Neural crest cell (in vitro differentiated cells): ENCODE measurements at regions not wholly inside any gene's neighbourhood (a gene's known extent, or its start where the extent isn't known, plus 50 kb on each side); places are given as distances from the start of the nearest gene placed in this dataset.
"Not testable (repeated sequence)": the region's sequence is repeated elsewhere in the genome, so short reads cannot be mapped to it uniquely, and the experiment has no call there.

ENCODE experiments used
- DNase-seq: peaks from one replicate; pipeline ENCODE4 v3.0.0; 2021; ENCODE audit warnings: low read depth, mixed read lengths, low spot score
- H3K27ac Mint-ChIP-seq: one replicate; pipeline ENCODE4 v1.8.0; 2021; ENCODE audit warnings: mild to moderate bottlenecking, mixed read lengths; ENCODE audit not compliant: unreplicated experiment
- H3K27me3 Mint-ChIP-seq: 2 replicates; pipeline ENCODE4 v1.8.0; 2021; ENCODE audit warnings: low read depth, mild to moderate bottlenecking, mixed read lengths
- H3K36me3 Mint-ChIP-seq: 2 replicates; pipeline ENCODE4 v1.8.0; 2021; ENCODE audit warnings: low read depth, mild to moderate bottlenecking, mixed read lengths
- H3K4me1 Mint-ChIP-seq: 2 replicates; pipeline ENCODE4 v1.8.0; 2021; ENCODE audit warnings: mixed read lengths
- H3K4me3 Mint-ChIP-seq: one replicate; pipeline ENCODE4 v1.8.0; 2021; ENCODE audit warnings: mild to moderate bottlenecking, mixed read lengths
- H3K9me3 Mint-ChIP-seq: 2 replicates; pipeline ENCODE4 v1.8.0; 2021; ENCODE audit warnings: mixed read lengths
- TF ChIP-seq, protein P1 (sequence below): fragments of 200-600 bp; sonication (generic); conservative IDR thresholded peaks from 2 replicates; pipeline ENCODE4 v1.5.0; 2021; ENCODE audit warnings: antibody characterized with exemption, mild to moderate bottlenecking

DNA sequence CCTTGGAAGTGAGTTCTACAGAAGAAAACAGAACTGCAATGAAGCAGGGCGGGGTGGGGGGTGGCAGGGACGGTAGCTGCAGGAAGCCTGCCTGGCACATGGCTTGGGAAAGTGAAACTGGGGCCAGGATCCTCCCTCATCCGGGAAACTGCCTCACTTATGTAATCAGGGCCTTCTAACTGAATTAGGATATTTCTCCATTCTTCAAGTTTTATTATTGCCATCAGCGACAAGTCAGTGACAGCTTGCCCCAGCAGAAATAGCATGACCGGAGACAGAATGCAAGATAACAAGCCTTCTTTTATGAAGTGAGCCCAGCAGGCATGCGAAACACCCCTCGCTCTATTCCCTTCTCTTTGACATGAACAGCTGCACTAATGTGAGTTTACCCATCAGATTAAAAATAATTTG, 77.5 kb upstream of the CACUL1 start:
- DNase-seq, result no peak
- Mint-ChIP-seq H3K27ac (no peak overlapping the region), H3K4me1 (peaks cover 8% of the 10 kb centered on the region), H3K9me3 (no peaks in the 10 kb centered on the region), H3K36me3 (no peaks in the 10 kb centered on the region), H3K4me3 (no peak overlapping the region), H3K27me3 (peaks cover 4% of the 10 kb centered on the region)
- TF ChIP-seq, protein P1, sequence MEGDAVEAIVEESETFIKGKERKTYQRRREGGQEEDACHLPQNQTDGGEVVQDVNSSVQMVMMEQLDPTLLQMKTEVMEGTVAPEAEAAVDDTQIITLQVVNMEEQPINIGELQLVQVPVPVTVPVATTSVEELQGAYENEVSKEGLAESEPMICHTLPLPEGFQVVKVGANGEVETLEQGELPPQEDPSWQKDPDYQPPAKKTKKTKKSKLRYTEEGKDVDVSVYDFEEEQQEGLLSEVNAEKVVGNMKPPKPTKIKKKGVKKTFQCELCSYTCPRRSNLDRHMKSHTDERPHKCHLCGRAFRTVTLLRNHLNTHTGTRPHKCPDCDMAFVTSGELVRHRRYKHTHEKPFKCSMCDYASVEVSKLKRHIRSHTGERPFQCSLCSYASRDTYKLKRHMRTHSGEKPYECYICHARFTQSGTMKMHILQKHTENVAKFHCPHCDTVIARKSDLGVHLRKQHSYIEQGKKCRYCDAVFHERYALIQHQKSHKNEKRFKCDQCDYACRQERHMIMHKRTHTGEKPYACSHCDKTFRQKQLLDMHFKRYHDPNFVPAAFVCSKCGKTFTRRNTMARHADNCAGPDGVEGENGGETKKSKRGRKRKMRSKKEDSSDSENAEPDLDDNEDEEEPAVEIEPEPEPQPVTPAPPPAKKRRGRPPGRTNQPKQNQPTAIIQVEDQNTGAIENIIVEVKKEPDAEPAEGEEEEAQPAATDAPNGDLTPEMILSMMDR, result no peak

DNA sequence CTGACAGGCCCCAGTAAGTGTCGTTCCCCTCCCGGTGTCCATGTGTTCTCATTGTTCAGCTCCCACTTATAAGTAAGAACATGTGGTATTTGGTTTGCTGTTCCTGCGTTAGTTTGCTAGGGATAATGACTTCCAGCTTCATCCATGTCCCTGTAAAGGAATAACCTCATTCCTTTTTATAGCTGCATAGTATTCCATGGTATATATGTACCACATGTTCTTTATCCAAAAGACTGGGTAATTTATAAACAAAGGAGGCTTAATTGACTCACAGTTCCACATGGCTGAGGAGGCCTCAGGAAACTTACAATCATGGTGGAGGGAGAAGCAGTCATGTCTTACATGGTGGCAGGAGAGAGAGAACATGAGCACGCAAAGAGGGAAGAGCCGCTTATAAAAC, 79.6 kb upstream of the CACUL1 start:
- not testable (repeated sequence) for H3K27me3 Mint-ChIP-seq, H3K9me3 Mint-ChIP-seq, H3K36me3 Mint-ChIP-seq

DNA sequence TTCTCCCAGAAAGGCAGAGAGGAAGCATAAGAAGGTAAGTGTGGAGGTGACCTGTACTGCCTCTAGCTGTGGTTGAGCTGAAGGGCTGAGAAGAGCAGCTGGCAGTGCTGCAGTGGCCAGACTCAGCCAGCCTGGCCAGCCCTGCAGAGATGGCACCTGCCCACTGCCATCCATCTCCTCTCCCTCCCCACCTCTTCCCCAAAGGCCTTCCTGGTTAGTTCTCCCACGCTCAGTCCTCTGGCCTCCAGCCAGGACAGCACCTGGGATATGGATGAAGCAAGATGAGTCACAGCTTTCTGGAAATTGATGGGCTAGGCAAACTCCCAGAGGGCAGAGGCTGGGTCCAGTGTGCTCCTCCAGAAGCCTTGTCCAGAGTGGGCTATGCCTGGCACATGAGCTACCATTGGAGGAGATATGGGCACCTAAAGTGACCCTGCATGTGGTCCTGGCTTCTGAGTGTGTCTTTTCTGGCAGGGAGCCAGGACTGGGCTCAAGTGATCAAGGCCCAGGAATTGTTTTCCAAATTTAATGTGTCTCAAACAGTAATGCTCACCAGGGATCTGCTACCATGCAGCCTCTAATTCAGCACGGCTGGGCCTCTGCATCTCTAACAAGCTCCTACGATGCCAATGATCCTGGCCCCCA, 81.0 kb upstream of the CACUL1 start:
- H3K27me3 Mint-ChIP-seq, result no peaks in the 10 kb centered on the region
- H3K4me1 Mint-ChIP-seq, result peaks cover 8% of the 10 kb centered on the region
- H3K36me3 Mint-ChIP-seq, result no peaks in the 10 kb centered on the region
- TF ChIP-seq, protein P1, result no peak
- no peak overlapping the region for H3K4me3 Mint-ChIP-seq
- no peak overlapping the region for H3K27ac Mint-ChIP-seq
- H3K9me3 Mint-ChIP-seq, result peaks cover 2% of the 10 kb centered on the region
- no peak for DNase-seq

More for the DNA sequence above, 79.6 kb upstream of the CACUL1 start:
- not testable (repeated sequence) for H3K4me1 Mint-ChIP-seq, H3K4me3 Mint-ChIP-seq, DNase-seq, H3K27ac Mint-ChIP-seq

DNA sequence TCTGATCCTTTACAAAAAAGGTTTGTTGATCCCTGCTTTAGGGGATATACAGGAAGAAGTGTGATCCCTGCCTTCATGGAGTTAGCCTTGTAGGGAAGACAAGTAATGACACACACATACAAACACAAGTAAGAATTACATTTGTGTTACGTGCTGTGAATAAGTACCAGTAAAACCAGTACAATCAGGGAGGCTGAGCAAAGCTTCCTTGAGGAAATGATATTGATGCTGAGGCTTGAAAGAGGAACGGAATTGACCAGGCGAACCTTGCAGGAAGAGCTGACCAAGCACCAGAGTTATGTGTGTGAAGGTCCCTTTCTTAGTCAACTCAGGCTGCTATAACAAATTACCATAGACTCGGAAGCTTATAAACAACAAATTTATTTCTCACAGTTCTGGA, 83.6 kb upstream of the CACUL1 start:
- Mint-ChIP-seq H3K9me3 (peaks cover 2% of the 10 kb centered on the region), H3K4me1 (no peaks in the 10 kb centered on the region), H3K4me3 (no peak overlapping the region), H3K27me3 (no peaks in the 10 kb centered on the region), H3K36me3 (no peaks in the 10 kb centered on the region), H3K27ac (no peak overlapping the region)
- TF ChIP-seq, protein P1, result no peak
- DNase-seq, result no peak

DNA sequence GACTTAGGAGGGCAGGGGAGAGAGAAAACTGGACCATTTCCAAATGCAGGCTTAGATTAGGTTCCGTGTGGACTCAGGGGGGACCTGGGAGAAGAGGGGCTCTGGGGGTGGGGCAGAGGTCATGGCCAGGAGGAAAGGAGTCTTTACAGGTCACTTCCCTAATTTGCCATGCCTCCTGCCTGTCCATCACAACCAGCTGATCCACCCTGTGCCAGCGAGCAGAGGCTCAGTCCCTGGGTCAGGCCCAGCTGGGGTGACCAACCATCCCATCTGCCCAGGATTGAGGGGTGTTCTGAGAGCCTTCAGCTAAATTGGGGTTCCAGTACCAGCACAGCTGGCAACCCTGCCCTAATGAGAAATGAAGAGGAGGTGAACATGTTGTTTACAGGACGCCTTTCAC, 84.6 kb upstream of the CACUL1 start:
- Mint-ChIP-seq H3K36me3 (no peaks in the 10 kb centered on the region), H3K4me1 (no peaks in the 10 kb centered on the region), H3K27me3 (no peaks in the 10 kb centered on the region), H3K4me3 (no peak overlapping the region), H3K9me3 (peaks cover 2% of the 10 kb centered on the region), H3K27ac (no peak overlapping the region)
- TF ChIP-seq, protein P1, result no peak
- no peak for DNase-seq

DNA sequence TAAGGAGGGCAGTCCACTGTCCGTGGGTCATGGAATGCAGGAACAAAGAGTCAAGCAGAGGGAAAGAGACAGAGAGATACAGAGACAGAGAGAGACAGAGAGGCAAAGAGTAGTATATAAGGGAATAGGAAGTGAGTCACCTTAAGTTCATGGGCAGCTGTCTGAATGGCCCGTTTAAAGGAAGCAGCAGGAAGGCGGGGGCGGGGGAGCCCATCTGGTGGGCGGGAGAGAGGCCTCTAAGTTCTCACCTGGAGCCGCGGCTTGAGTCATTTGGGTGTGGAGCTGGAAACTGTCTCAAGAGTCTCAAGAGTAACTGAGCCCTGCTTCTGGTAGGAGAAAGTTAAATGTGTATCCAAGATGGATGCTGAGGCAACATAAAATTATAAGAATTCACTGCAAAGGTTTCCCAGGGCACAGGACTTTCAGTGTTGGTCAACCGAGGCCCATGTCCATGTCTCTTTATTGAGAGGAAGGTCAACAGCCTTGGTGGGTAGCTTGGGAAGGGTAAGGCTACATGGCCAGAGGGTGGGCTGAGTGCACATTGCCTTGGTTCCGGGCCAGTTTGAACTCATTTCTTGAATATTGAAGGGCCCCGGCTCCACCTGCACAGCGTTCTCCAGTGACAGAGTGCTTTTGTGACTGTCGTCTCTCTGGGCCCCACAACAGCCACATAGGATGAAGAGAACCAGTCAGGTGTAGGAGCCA, 85.5 kb upstream of the CACUL1 start:
- H3K4me3 Mint-ChIP-seq, result no peak overlapping the region
- H3K36me3 Mint-ChIP-seq, result no peaks in the 10 kb centered on the region
- H3K4me1 Mint-ChIP-seq, result peaks cover 4% of the 10 kb centered on the region
- no peaks in the 10 kb centered on the region for H3K27me3 Mint-ChIP-seq
- H3K9me3 Mint-ChIP-seq, result peaks cover 2% of the 10 kb centered on the region
- DNase-seq, result no peak
- H3K27ac Mint-ChIP-seq, result no peak overlapping the region
- TF ChIP-seq, protein P1, result no peak
